K562 (cell line): ENCODE measurements at regions not wholly inside any gene's neighbourhood (a gene's known extent, or its start where the extent isn't known, plus 50 kb on each side); places are given as distances from the start of the nearest gene placed in this dataset.

Experiments used
- BRCA1 ChIP-seq, 2 experiments: fragments of 450-650 bp in 1 of 2; sonication (generic) in 1 of 2; formaldehyde crosslinking in 1 of 2; IDR thresholded peaks; 2 replicates each; pipeline versions ENCODE4 v1.5.0 to v1.6.1; 2017 to 2020; ENCODE audit warnings: mild to moderate bottlenecking in 1 of 2, missing genetic modification reagents in 1 of 2
- JUNB ChIP-seq: fragments of 450-650 bp; formaldehyde crosslinking; conservative IDR thresholded peaks from 2 replicates; pipeline ENCODE4 v1.4.0; 2020; ENCODE audit warnings: mild to moderate bottlenecking
- MYC ChIP-seq, 2 experiments: fragments of 250-450 bp in 1 of 2; sonication (Bioruptor Pico) in 1 of 2; IDR thresholded peaks; 2 replicates each; pipeline versions ENCODE4 v1.5.1 to v1.6.1; 2012 to 2021; ENCODE audit warnings: low read depth in 2 of 2, borderline replicate concordance in 1 of 2, improper control_type of control experiment in 1 of 2, low read length in 1 of 2, mild to moderate bottlenecking in 1 of 2, moderate library complexity in 1 of 2

- TF ChIP-seq JUNB (CRISPR knock-in tag) (no peak), BRCA1 (IDR thresholded peaks at IDR 0.05) (no peak), BRCA1 (CRISPR knock-in tag; IDR thresholded peaks at IDR 0.05) (no peak), MYC (IDR thresholded peaks at IDR 0.05; ENCODE audit: low read depth, low read length) (no peak), MYC (CRISPR knock-in tag; IDR thresholded peaks at IDR 0.05; ENCODE audit: borderline replicate concordance, low read depth) (no peak)
Observed at GRCh38 chr11:37306563-37306962, 708.5 kb upstream of the RAG2 start.
